Inflammatory macrophage treated with lipopolysaccharide for 4 hours (primary cell): ENCODE measurements at regions not wholly inside any gene's neighbourhood (a gene's known extent, or its start where the extent isn't known, plus 50 kb on each side); places are given as distances from the start of the nearest gene placed in this dataset.
"Not testable (repeated sequence)": the region's sequence is repeated elsewhere in the genome, so short reads cannot be mapped to it uniquely, and the experiment has no call there.

Source experiments
- DNase-seq: peaks from one replicate; pipeline ENCODE4 v3.0.0-alpha.2; 2020

- no peak for DNase-seq
Observed at GRCh38 chr1:60709426-60709825, 372.9 kb upstream of the NFIA start.

- DNase-seq: no peak
Observed at GRCh38 chr1:60705026-60705425, 377.3 kb upstream of the NFIA start.

DNA sequence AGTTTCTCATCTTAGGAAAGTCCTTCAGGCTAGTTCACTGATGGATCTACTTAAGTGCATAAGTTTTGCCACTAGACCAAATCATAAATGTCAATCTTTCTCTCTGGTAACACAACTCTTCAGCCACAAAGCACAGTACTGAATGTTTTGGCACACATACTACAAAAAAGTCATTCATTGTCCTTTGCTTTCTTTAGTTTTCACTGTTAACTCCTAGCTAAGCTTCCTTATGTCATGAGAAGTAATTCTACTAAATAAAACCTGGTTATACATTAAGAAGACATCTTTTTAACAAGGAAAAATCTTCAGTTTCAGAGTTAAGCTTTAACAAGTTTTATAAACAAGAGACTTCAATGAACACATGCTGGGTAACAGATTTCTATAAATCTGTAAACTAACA lies 379.2 kb upstream of the NFIA start:
- no peak for DNase-seq

DNA sequence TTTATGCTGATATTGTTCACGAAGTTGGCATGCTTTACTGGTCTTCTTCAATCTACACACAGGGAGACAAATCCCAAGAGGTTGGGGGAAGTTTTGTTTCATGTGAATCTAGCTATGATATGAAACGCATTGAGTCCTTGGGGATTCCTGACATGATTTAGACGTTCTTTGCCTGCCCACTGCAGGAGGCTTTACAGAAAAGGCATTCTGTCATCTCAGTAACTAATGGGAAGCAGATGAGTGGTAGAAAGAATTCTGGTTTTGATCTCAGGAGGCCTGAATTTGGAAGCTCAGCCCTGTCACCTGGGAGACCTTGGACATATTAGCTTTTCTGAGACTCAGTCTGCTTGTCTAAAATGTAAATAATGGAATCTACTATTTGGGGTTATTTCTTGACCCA lies 383.0 kb upstream of the NFIA start:
- DNase-seq: no peak

DNA sequence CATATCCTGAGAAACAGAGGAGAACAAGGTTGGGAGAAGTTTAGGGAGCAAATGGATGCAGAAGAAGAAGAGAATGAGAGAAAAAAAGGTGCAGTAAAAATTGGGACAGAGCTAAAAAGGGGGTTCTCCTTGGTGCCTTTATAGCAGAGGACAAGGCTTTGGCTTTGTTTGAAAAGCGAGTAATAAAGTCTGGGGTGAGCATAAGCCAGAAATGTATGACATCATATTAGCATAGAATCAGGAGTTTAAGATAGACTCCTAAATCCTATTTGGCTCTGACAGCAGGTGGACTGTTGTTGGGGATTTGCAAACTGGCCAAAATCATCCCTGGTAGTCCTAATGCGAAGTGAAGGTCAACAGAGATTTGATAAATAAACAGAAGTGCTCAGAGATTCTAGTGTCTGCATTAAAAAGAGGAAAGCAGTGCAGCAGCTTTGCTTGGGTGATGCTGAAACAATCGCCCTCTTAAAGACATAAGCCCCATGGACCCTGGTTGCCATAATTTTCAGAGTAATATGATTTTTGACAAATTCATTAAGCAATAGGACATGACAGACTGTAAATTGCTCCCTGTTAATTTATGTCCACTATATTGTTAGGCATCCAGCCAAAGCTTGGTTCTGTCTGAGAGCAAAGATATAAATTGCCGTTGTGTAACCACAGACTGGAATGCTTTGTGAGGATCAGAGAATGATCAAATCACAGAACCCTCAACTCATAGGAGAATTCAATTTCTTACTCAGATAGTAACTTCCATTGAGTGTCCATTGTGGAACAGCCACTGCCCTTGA lies 385.0 kb upstream of the NFIA start:
- DNase-seq: no peak

- no peak for DNase-seq
Observed at GRCh38 chr1:60696512-60696911, 385.8 kb upstream of the NFIA start.

- no peak for DNase-seq
Observed at GRCh38 chr1:60695716-60696171, 386.6 kb upstream of the NFIA start.

GRCh38 chr1:60694980-60695379 lies 387.4 kb upstream of the NFIA start:
- no peak for DNase-seq

DNA sequence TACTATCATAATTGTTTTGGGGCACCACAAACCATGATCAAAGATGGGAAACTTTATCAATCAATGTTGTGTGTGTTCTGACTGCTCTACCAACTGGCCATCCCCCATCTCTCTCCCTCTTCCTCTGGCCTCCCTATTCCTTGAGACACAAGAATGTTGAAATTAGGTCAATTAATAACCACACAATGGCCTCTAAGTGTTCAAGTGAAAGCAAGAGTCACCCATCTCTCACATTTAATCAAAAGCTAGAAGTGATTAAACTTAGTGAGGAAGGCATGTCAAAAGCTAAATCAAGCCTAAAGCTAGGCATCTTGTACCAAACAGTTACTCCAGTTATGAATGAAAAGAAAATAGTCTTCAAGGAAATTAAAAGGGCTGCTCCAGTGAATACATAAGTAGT lies 390.3 kb upstream of the NFIA start:
- no peak for DNase-seq

DNA sequence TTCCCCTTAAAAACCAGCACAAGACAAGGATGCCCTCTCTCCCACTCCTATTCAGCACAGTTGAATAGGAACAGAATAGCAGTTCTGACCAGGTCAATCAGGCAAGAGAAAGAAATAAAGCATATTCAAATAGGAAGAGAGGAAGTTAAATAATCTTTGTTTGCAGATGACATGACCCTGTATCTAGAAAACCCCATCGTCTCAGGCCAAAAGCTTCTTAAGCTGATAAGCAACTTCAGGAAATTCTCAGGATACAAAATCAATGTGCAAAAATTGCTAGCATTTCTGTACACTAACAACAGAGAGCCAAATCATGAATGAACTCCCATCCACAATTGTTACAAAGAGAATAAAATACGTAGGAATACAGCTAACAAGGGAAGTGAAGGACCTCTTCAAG lies 394.1 kb upstream of the NFIA start:
- not testable (repeated sequence) for DNase-seq

GRCh38 chr1:60681095-60681860 lies 401.1 kb upstream of the NFIA start:
- no peak for DNase-seq

- DNase-seq: no peak
Observed at GRCh38 chr1:60679524-60680375, 402.6 kb upstream of the NFIA start.

DNA sequence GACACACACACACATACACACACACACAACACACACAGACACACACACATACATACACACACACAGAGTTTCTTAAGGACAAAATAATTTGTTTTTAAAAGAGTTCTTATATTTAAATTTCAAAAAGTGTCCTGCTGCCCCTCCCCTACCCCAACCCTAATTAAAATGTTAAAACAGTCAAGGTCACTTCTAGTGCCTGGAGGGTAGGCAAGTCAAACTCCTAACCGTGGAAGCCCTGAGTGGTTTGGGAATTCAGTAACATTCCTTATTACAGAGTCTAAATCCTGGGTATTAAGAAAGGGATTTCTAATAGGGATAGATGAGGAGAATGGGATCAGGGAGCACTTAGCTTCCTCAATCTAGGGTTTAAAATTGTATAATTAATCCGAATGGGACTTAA lies 403.6 kb upstream of the NFIA start:
- no peak for DNase-seq

DNA sequence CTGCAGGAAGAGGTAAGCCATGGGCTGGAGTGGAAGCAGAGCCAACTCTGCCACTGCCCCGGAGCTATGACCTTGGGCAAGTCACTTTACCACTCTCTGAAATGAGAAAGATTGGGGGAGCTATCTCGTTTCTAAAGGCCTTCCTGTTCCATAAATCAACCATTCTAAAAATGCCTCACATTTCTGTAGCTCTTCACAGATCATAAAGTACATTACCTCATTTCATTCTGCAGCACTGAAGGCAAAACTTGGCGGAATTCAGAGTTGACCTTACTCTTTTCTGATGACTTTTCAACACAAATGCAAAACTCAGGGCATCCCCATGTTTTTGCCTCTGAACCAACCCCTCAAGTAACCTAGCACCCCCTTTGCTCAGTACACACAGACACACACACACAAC lies 404.0 kb upstream of the NFIA start:
- DNase-seq: no peak

DNA sequence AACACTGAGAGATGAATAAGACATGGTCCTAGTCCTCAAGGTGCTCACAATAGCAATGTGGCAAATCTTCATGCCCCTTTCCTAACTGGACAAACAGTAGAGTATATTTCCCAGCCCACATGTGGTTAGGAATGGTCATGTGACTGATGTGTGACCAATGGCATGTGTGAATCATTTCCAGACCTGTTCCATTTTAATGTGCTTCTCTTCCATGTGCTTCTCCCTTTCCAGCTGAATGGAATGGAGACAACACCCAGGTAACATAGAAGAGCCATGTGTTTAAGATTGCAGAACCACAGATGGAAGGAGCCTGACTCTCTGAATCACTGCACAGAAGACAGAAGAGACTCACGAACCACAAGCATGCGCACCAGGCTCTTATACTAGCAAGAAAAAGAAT lies 409.9 kb upstream of the NFIA start:
- no peak for DNase-seq

DNA sequence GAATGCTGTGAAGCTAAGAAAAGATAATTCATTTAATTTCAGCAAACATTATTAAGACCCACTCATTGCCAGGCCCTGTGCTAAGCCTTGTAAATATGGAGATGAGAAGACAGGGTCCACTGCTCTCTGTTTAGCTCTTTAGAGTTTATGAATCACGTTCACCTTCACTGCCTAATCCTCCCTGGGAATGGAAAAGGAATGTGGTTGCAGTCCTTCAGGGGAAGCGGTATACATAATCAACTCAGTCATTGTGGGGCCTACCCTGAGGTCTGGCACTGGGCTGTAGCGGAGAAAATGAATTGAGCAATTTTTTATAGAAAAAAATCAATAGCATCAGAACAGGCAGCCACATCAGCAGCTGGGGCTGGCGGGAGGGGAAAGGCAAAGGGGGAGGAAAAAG lies 412.1 kb upstream of the NFIA start:
- no peak for DNase-seq

DNA sequence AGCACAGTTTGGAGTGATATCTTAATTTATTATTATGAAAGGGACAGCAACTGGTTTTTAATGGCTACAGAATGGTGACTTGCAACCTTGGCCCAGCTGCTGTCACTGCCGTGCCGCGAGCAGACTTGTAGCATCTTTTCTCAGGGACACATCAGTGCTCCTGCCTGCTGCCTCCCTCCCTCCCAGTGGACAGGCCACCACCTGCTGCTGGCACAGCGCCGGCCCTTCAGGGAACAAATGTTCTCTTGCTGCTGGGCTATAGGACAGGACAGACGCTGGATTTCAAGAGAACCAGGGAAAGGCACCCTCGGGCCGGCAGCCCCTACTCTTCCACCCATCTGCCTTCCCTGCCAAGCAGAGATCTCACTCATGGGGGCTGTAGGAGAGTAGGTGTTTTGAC lies 413.8 kb upstream of the NFIA start:
- DNase-seq: no peak

DNA sequence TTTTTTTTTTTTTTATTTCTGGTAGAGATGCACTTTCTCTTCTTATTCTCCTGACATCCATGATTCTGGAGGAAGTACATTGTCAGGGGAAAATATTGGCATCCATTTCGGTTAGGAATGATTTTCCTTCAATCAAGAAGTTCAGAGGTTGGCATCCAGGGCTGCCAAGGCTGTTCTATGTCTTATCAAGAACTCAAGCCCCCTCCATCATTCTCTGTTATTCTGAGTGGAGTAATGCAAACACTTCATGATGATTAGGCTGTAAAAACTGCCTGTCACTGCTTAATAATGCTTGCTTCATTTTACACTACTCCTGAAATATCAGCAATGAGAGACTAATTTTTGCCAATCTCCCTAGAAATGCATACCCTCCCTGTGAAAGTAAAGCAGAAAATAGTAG lies 417.1 kb upstream of the NFIA start:
- DNase-seq: no peak

GRCh38 chr1:60664086-60664625 lies 418.2 kb upstream of the NFIA start:
- no peak for DNase-seq

GRCh38 chr1:60662486-60663044 lies 419.8 kb upstream of the NFIA start:
- DNase-seq: no peak

GRCh38 chr1:60657926-60658325 lies 424.4 kb upstream of the NFIA start:
- DNase-seq: no peak

GRCh38 chr1:60655679-60656355 lies 426.5 kb upstream of the NFIA start:
- no peak for DNase-seq
